PC-3 (cell line): ENCODE measurements at regions not wholly inside any gene's neighbourhood (a gene's known extent, or its start where the extent isn't known, plus 50 kb on each side); places are given as distances from the start of the nearest gene placed in this dataset.

Experiments used
- ATAC-seq: fragments of 200-7000 bp; cut with Tn5 transposase; 2 replicates; pipeline ENCODE4 v1.9.1; 2020; ENCODE audit warnings: mild to moderate bottlenecking, moderate library complexity
- BruUV-seq: library from RNA; stranded (reverse); fragments of 400-500 nt; replicated peaks from 2 replicates; lab custom pipeline; 2021; lab: Mats Ljungman, UMichigan
- CTCF ChIA-PET: fragments of 300-600 bp; sonication (Branson Sonifier 250); formaldehyde crosslinking; loops from one replicate; lab custom pipeline; 2022; ENCODE audit warnings: antibody characterized with exemption; lab: Charles Lee
- POLR2A ChIA-PET: fragments of 300-600 bp; sonication (Branson Sonifier 250); formaldehyde crosslinking; loops from one replicate; lab custom pipeline; 2022; ENCODE audit warnings: antibody characterized with exemption; ENCODE audit not compliant: unreplicated experiment; lab: Charles Lee
- DNase-seq: peaks from one replicate; pipeline ENCODE4 v3.0.0-alpha.2; 2015
- H2AFZ ChIP-seq: fragments of 300-600 bp; sonication (generic); 2 replicates; pipeline ENCODE4 v1.6.0; 2016; ENCODE audit warnings: antibody characterized with exemption, low read length
- H3F3A ChIP-seq: fragments of 300-600 bp; sonication (generic); one replicate; pipeline ENCODE4 v1.6.0; 2017; ENCODE audit warnings: antibody characterized with exemption, low read length, control low read depth, mild to moderate bottlenecking; ENCODE audit not compliant: unreplicated experiment
- H3K27ac ChIP-seq: fragments of 300-600 bp; sonication (generic); 2 replicates; pipeline ENCODE4 v1.5.1; 2016; ENCODE audit warnings: mild to moderate bottlenecking, low read length
- H3K27me3 ChIP-seq: fragments of 300-600 bp; sonication (generic); 2 replicates; pipeline ENCODE4 v1.6.1; 2016; ENCODE audit warnings: low read length, mixed read lengths
- H3K36me3 ChIP-seq: fragments of 300-600 bp; sonication (generic); 2 replicates; pipeline ENCODE4 v1.6.1; 2016; ENCODE audit warnings: low read depth, mixed run types, low read length, mixed read lengths
- H3K4me1 ChIP-seq: fragments of 300-600 bp; sonication (generic); 2 replicates; pipeline ENCODE4 v1.5.1; 2016; ENCODE audit warnings: low read length; ENCODE audit not compliant: insufficient read depth
- H3K4me2 ChIP-seq: fragments of 300-600 bp; sonication (generic); 2 replicates; pipeline ENCODE4 v1.6.0; 2016; ENCODE audit warnings: low read length
- H3K4me3 ChIP-seq: fragments of 300-600 bp; sonication (generic); 2 replicates; pipeline ENCODE4 v1.5.1; 2016; ENCODE audit warnings: mild to moderate bottlenecking, low read length, mixed read lengths
- H3K79me2 ChIP-seq: fragments of 300-600 bp; sonication (generic); 2 replicates; pipeline ENCODE4 v1.6.1; 2017; ENCODE audit warnings: low read length, mixed read lengths
- H3K9ac ChIP-seq: fragments of 300-600 bp; sonication (generic); 2 replicates; pipeline ENCODE4 v1.6.0; 2016; ENCODE audit warnings: mild to moderate bottlenecking, low read length
- H3K9me2 ChIP-seq: fragments of 300-600 bp; sonication (generic); replicated peaks from 2 replicates; pipeline ENCODE4 v1.6.1; 2016; ENCODE audit warnings: mixed run types, low read length, mixed read lengths
- H3K9me3 ChIP-seq: fragments of 300-600 bp; sonication (generic); 2 replicates; pipeline ENCODE4 v1.6.1; 2016; ENCODE audit warnings: low read length, mixed read lengths
- H4K20me1 ChIP-seq: fragments of 300-600 bp; sonication (generic); 2 replicates; pipeline ENCODE4 v1.6.1; 2016; ENCODE audit warnings: low read length, mixed read lengths
- CTCF ChIP-seq: fragments of 300-600 bp; sonication (generic); conservative IDR thresholded peaks from 2 replicates; pipeline ENCODE4 v1.5.1; 2017; ENCODE audit warnings: antibody characterized with exemption, low read depth, mild to moderate bottlenecking, low read length
- EZH2 ChIP-seq: fragments of 300-600 bp; sonication (generic); IDR thresholded peaks from one replicate; pipeline ENCODE4 v1.6.1; 2017; ENCODE audit warnings: antibody characterized with exemption, mild to moderate bottlenecking, low read length; ENCODE audit not compliant: unreplicated experiment
- EZH2phosphoT487 ChIP-seq: fragments of 300-600 bp; sonication (generic); IDR thresholded peaks from 2 replicates; pipeline ENCODE4 v1.6.1; 2018; ENCODE audit warnings: mild to moderate bottlenecking, antibody characterized with exemption, low read length, borderline replicate concordance
- intact Hi-C: fragments of 100-400 bp; cut with micrococcal nuclease; formaldehyde crosslinking; loops from 2 replicates; pipeline ENCODE4 v1.9.0; 2023

DNA sequence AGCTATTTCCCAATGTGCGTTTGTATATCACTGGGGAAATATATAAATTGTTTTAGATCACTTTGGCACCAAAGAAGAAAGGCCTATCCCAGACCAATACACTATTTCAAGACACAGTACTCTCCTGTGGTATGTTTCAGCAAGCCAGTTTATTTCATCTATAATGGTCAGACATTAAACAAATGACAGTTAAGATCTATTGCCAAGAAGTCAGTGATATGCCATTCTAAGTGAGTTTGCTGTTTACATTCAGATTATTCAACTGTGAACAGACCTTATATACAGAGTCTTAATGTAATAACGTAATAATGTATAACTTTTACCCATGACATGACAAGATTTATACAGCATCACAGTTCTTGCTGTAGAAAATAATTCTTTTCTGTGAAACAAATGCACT lies 352.7 kb downstream of the CDH7 start:
- H3K27me3 ChIP-seq, result no peaks in the 10 kb centered on the region
- no peaks in the 10 kb centered on the region for H3K36me3 ChIP-seq
- no peaks in the 10 kb centered on the region for H3K79me2 ChIP-seq
- no peaks in the 10 kb centered on the region for H3K9me3 ChIP-seq
- H2AFZ ChIP-seq, result no peak overlapping the region
- no peak overlapping the region for H3K9ac ChIP-seq
- H3K4me2 ChIP-seq, result no peak overlapping the region
- H3K4me1 ChIP-seq, result no peaks in the 10 kb centered on the region
- H3K4me3 ChIP-seq, result no peak overlapping the region
- ATAC-seq (no peak), DNase-seq (no peak)
- POLR2A ChIA-PET, result no interaction called here
- BruUV-seq, result no TSS peak
- intact Hi-C loops, result no loop called here
- H3F3A ChIP-seq, result no peaks in the 10 kb centered on the region
- TF ChIP-seq EZH2phosphoT487 (no peak), EZH2 (no peak), CTCF (no peak)
- CTCF ChIA-PET, result no interaction called here
- H3K27ac ChIP-seq, result no peak overlapping the region
- H3K9me2 ChIP-seq, result no peaks in the 10 kb centered on the region
- no peaks in the 10 kb centered on the region for H4K20me1 ChIP-seq

DNA sequence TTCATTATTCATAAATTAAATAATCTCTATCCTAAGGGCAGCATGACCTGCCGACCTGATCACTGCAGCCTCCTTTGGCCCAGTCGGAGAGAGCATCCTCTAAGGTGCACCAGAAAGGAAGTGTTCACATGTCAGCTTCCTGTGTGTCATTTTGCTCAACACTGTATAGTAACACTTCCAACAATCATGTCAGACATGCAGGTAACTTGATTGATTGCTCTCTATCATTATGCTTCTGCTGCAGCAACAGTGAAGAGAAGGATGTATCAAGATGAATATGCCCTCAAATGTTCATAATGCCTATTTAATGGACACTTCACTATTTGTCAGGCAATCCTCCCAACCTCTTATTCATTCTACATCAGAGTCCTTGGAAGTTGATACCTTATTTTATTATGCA lies 332.3 kb downstream of the CDH7 start:
- no peak overlapping the region for H3K9ac ChIP-seq
- peak; percentile 22; the same call in 1 of the 2 replicates for ATAC-seq
- no peaks in the 10 kb centered on the region for H3K4me1 ChIP-seq
- H3K4me2 ChIP-seq, result no peak overlapping the region
- TF ChIP-seq EZH2, result no peak
- TF ChIP-seq CTCF, result no peak
- no peak for TF ChIP-seq EZH2phosphoT487
- POLR2A ChIA-PET, result no interaction called here
- no peaks in the 10 kb centered on the region for H4K20me1 ChIP-seq
- H3K27ac ChIP-seq, result no peak overlapping the region
- H3K9me3 ChIP-seq, result no peaks in the 10 kb centered on the region
- no peak overlapping the region for H2AFZ ChIP-seq
- intact Hi-C loops, result no loop called here
- DNase-seq, result no peak
- H3K4me3 ChIP-seq, result no peak overlapping the region
- H3K9me2 ChIP-seq, result no peaks in the 10 kb centered on the region
- H3K27me3 ChIP-seq, result no peaks in the 10 kb centered on the region
- CTCF ChIA-PET, result no interaction called here
- no TSS peak for BruUV-seq
- H3F3A ChIP-seq, result no peaks in the 10 kb centered on the region
- no peaks in the 10 kb centered on the region for H3K79me2 ChIP-seq
- H3K36me3 ChIP-seq, result no peaks in the 10 kb centered on the region

DNA sequence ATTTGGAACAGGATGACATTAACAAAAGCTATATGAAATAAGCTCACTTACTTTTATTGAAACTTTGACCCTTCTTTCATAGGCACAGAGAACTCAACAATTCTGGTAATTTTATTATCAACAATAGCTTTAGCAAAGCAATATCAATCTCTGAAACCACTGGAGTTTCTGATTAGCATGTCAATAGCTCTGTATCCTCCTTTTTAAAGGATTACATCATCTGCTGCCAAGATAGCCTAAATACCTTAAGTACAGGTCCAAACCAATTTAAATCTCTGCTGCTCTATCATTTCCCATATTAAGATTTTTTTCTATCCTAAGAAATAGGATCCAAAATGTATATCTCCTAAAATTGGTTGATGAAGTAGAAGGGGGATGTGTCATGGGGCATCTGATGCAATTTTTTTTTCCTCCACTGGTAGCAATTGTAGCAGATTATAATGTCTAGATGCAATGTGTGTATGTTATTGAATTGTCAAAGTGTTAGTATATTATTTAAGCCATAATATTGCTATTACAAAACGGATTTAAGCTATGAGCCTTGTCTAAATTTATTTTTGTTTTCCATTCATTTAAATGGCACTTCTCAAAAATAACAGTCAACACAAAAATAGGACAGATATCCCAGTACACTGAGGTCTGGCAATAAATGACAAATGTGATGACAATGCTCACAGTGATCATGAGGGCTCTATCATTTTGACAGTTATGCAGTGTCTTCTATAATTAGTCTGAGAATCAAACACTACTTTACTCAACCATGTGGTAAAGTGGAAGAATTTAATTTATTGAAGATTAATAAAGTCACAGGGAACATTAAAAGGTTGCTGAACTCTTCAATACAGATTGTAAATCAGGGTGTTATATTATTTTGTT lies 328.4 kb downstream of the CDH7 start:
- intact Hi-C loops, result no loop called here
- Histone ChIP-seq H3K9me2 (no peaks in the 10 kb centered on the region), H2AFZ (no peak overlapping the region), H3K79me2 (no peaks in the 10 kb centered on the region), H3K27me3 (no peaks in the 10 kb centered on the region), H3K9me3 (no peaks in the 10 kb centered on the region), H3F3A (no peaks in the 10 kb centered on the region), H3K36me3 (no peaks in the 10 kb centered on the region), H3K9ac (no peak overlapping the region), H3K4me3 (no peak overlapping the region), H3K4me1 (peaks cover 7% of the 10 kb centered on the region; the same call in 1 of the 2 replicates), H4K20me1 (no peaks in the 10 kb centered on the region), H3K27ac (no peak overlapping the region), H3K4me2 (no peak overlapping the region)
- TF ChIP-seq EZH2 (no peak), EZH2phosphoT487 (no peak), CTCF (no peak)
- DNase-seq (no peak), ATAC-seq (no peak)
- CTCF ChIA-PET, result no interaction called here
- POLR2A ChIA-PET, result no interaction called here
- BruUV-seq, result no TSS peak
